HCT116 (cell line): ENCODE measurements at regions not wholly inside any gene's neighbourhood (a gene's known extent, or its start where the extent isn't known, plus 50 kb on each side); places are given as distances from the start of the nearest gene placed in this dataset.

Experiments used
- CTCF ChIP-seq, 3 experiments: fragments of 200-600 bp in 1 of 3; sonication (generic) in 1 of 3; IDR thresholded peaks in 2 of 3; conservative IDR thresholded peaks in 1 of 3; 2 replicates each; pipeline ENCODE4 v1.5.1; 2012 to 2017; ENCODE audit warnings: low read depth in 2 of 3, low read length in 2 of 3, antibody characterized with exemption in 1 of 3, borderline replicate concordance in 1 of 3, control low read depth in 1 of 3, mild to moderate bottlenecking in 1 of 3, mixed read lengths in 1 of 3, mixed run types in 1 of 3, moderate library complexity in 1 of 3; ENCODE audit not compliant: insufficient read depth in 1 of 3
- EZH2 ChIP-seq: fragments of 200-600 bp; sonication (generic); IDR thresholded peaks from 2 replicates; pipeline ENCODE4 v1.6.1; 2017; ENCODE audit warnings: antibody characterized with exemption, mixed run types
- POLR2A ChIP-seq: IDR thresholded peaks from 2 replicates; pipeline ENCODE4 v1.7.0; 2011; ENCODE audit warnings: borderline replicate concordance; ENCODE audit not compliant: insufficient read depth, insufficient read length; ENCODE audit errors: extremely low read depth
- ZFX ChIP-seq: fragments of 450-650 bp; IDR thresholded peaks from 2 replicates; pipeline ENCODE4 v1.6.1; 2017

GRCh38 chr4:19156786-19157185 is 1094.9 kb upstream of the SLIT2 start:
- TF ChIP-seq ZFX (no peak), CTCF (IDR thresholded peaks at IDR 0.05 in 2 of 3, conservative IDR thresholded peaks at IDR 0.05 in 1 of 3; ENCODE audit: borderline replicate concordance in 1 of 3, insufficient read depth in 1 of 3, low read depth in 2 of 3, low read length in 2 of 3) (no peak), EZH2 (no peak), POLR2A (no peak)
